ENCODE measurements at regions not wholly inside any gene's neighbourhood (a gene's known extent, or its start where the extent isn't known, plus 50 kb on each side); places are given as distances from the start of the nearest gene placed in this dataset.

DNA sequence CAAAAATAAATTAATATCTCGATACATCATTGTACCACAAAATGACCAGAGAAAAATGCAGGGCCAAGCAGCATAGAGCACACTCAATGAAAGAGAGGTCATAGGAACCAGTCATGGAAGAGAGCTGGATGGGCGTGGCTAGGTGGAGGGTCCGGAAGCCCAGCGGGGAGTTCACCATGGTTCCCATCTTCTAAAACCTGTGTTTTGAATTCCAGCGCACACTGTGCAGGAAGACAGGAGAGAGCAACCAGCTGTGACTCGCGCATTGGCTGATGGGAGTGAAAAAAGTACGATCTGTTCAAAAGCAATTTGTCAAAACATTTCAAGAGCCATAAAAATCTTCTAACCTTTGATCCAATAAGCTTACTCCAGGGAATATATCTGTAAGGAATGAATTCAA is 125.2 kb upstream of the NANOS1 start:
- H3K4me1 Mint-ChIP-seq, result no peaks in the 10 kb centered on the region
- peaks cover 3 to 15% (median 4%) of the 10 kb centered on the region in 3 donors for H3K27me3 Mint-ChIP-seq (ENCODE audit: low read depth in 3 of 3)
- peaks cover 0 to 4% (median 1%) of the 10 kb centered on the region in 6 donors for H3K9me3 Mint-ChIP-seq
- no peaks in the 10 kb centered on the region for H3K36me3 Mint-ChIP-seq
- H3K27ac Mint-ChIP-seq, result no peak overlapping the region
- H3K4me3 Mint-ChIP-seq, result no peak overlapping the region
- no peak for DNase-seq

DNA sequence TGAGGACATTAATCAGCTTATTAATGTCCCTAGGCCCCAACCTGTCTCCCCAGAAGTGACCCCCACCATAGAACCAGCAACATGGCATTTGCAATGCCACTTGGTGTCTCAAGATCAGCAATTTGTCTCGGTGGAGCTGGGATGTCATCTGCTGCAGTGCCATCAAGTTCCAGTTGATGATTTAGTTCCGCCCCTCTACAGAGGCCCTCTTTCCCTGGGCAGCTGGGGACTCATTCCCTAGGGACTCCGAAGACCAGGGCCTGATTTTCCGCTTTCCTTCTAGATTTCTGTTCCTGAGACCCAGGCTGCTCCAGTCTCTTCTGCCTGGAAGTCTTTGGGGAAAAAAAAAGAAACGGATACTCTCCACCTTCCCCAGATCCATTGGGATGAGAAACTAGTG is 122.5 kb upstream of the NANOS1 start:
- Mint-ChIP-seq H3K36me3 (no peaks in the 10 kb centered on the region), H3K4me1 (no peaks in the 10 kb centered on the region), H3K4me3 (no peak overlapping the region), H3K9me3 (peaks cover 0 to 4% (median 0%) of the 10 kb centered on the region in 6 donors), H3K27ac (no peak overlapping the region), H3K27me3 (ENCODE audit: low read depth in 3 of 3) (peaks cover 6 to 12% (median 6%) of the 10 kb centered on the region in 3 donors)
- no peak for DNase-seq

DNA sequence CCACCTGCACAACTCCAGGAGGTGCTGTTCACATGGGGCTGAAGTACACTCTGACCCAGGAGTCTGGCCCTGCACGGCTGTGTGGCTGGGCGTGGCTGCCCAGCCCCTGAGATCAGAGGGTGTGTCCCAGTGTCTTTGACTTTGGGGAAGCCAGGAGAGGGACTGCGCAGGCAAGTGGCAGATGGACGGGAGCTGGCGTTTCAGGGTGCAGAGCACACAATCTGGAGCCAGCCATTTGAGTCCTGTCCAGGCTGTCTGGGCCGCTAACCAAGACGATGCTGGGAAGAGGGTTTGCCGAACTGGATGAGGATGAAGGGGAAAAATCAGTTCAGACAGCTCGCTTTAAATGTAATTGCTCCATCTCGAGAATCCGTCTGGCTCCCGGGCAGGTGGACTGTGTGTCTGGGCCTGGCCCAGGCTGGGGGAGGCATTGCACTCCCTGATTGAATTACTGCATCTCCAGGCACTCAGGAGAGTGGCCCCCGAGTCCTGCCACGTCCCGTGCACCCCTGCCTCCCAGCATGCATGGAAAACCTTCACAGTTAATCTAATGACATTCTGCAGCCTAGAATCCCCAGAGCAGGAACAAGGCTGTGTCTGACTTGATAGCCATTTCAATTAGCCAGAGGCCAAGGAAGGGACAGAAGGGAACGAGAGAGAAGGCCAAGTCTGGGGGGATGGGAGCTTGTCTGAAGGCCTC is 120.8 kb upstream of the NANOS1 start:
- peaks cover 0 to 4% (median 0%) of the 10 kb centered on the region in 6 donors for H3K9me3 Mint-ChIP-seq
- no peaks in the 10 kb centered on the region for H3K36me3 Mint-ChIP-seq
- no peaks in the 10 kb centered on the region for H3K4me1 Mint-ChIP-seq
- no peak for DNase-seq
- no peak overlapping the region for H3K27ac Mint-ChIP-seq
- H3K4me3 Mint-ChIP-seq, result no peak overlapping the region
- H3K27me3 Mint-ChIP-seq (ENCODE audit: low read depth in 3 of 3), result peaks cover 6 to 12% (median 8%) of the 10 kb centered on the region in 3 donors

DNA sequence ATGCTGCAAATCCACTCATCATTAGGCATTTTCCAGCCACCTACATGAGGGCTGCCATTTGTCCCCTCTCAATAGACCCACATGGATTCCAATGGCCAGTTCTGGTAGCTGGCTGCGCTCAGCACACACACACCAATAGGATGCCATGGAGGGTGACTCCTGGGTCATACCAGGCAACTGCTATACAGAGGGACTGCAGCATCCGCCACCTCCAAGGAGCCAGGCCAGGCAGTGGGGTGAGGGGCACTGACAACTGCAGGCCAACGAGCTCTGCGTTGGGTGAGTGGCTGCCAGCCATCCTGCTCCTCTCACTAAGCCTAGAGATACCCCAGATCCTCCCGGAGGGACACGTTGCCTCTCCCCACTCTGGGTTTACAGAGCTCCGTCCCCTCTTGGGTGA is 118.8 kb upstream of the NANOS1 start:
- Mint-ChIP-seq H3K4me3 (no peak overlapping the region), H3K9me3 (peaks cover 0 to 1% (median 0%) of the 10 kb centered on the region in 6 donors), H3K4me1 (no peaks in the 10 kb centered on the region), H3K27me3 (ENCODE audit: low read depth in 3 of 3) (peaks cover 4 to 12% (median 8%) of the 10 kb centered on the region in 3 donors), H3K36me3 (no peaks in the 10 kb centered on the region), H3K27ac (no peak overlapping the region)
- DNase-seq, result no peak

DNA sequence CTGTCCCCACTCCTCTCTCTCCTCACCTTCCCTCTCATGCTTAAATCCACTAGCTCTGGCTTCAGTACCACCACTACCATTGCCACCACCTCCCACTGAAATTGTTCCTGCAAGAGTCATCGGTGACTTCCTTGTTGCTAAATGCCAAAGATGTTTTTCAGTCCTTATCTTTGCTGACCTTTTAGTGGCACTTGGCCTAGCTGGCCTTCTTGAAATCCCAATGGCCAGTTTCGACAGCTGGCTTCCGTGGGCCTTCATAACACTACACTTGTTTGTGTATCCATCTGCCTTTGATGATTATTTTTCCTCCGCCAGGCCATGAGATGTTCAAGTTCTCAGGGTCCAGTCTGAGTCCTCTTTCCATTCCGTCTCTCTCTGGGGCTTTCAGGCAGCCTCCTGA is 118.2 kb upstream of the NANOS1 start:
- Mint-ChIP-seq H3K36me3 (no peaks in the 10 kb centered on the region), H3K27me3 (ENCODE audit: low read depth in 3 of 3) (peaks cover 2 to 9% (median 8%) of the 10 kb centered on the region in 3 donors), H3K4me3 (no peak overlapping the region), H3K4me1 (no peaks in the 10 kb centered on the region), H3K27ac (no peak overlapping the region), H3K9me3 (peaks cover 0 to 1% (median 0%) of the 10 kb centered on the region in 6 donors)
- DNase-seq, result no peak

DNA sequence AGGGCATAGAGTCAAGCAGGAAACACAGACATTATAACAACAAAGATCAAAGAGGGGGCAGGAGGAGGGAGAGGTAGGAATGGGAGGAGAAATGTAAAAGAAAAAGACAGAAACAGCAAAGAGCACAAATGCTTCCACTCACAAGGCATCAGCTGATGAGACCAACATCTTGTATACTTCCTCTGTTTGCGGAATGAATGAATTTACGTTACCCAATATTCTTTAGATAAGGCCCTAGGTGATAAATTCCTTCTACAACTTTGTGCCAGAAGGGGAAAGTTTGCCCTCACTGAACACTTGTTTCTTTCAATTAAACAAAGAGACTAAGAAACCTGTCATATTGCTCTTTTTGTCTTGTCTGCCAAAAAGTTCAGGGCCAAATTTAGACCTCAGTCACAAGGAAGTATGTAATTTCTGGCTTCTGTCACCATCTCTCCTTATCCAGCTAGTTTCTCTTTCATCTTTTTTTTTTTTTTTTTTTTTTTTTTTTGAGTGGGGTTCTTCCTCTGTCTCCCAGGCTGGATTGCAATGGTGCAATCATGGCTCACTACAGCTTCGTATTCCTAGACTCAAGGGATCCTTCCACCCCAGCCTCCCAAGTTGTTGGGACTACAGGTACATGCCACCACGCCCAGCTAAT is 116.4 kb upstream of the NANOS1 start:
- H3K4me3 Mint-ChIP-seq, result no peak overlapping the region
- peaks cover 0 to 1% (median 0%) of the 10 kb centered on the region in 6 donors for H3K9me3 Mint-ChIP-seq
- H3K4me1 Mint-ChIP-seq, result no peaks in the 10 kb centered on the region
- no peaks in the 10 kb centered on the region for H3K36me3 Mint-ChIP-seq
- peaks cover 3 to 15% (median 8%) of the 10 kb centered on the region in 3 donors for H3K27me3 Mint-ChIP-seq (ENCODE audit: low read depth in 3 of 3)
- DNase-seq, result no peak
- no peak overlapping the region for H3K27ac Mint-ChIP-seq

DNA sequence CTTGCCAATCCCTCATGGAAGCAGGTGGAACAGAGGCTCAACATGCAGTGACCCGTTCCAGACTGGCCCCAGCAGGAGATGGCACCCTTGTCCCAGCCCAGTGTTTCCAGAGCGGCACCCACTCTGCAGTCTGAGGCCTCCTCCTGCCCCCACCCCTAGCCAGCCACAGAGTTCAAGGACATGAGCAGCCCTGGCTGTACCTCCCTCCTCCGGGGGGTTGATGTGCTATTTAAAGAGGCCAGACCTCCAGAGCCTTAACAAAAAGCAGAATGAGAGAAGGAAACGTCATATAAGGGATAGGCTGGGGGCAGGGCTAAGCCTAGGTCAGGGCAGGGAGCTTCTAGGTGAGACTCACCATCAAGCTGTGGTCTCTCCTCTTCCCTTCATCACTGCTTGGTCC is 115.7 kb upstream of the NANOS1 start:
- no peak overlapping the region for H3K4me3 Mint-ChIP-seq
- H3K36me3 Mint-ChIP-seq, result no peaks in the 10 kb centered on the region
- peaks cover 0 to 1% (median 0%) of the 10 kb centered on the region in 6 donors for H3K9me3 Mint-ChIP-seq
- no peak for DNase-seq
- peaks cover 3 to 14% (median 10%) of the 10 kb centered on the region in 3 donors for H3K27me3 Mint-ChIP-seq (ENCODE audit: low read depth in 3 of 3)
- no peak overlapping the region for H3K27ac Mint-ChIP-seq
- H3K4me1 Mint-ChIP-seq, result no peaks in the 10 kb centered on the region

DNA sequence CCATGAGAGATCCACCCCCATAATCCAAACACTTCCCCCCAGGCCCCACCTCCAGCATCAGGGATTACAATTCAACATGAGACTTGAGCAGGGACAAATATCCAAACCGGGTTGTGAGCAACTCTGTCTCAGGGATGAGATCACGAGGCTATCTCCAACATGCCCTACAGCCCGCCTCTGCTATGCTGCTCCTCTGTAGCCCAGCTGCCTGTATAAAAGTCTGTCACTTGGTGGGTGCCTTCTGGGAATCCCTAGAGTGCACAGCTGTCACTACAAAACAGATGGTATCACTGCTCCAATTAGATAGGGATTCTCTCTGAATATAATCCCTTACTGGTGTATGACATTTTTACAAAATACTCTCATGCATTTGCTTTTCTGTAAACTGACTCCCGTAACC is 114.9 kb upstream of the NANOS1 start:
- Mint-ChIP-seq H3K9me3 (no peaks in the 10 kb centered on the region), H3K36me3 (no peaks in the 10 kb centered on the region), H3K27ac (no peak overlapping the region), H3K4me1 (no peaks in the 10 kb centered on the region), H3K4me3 (no peak overlapping the region), H3K27me3 (ENCODE audit: low read depth in 3 of 3) (peaks cover 3 to 14% (median 10%) of the 10 kb centered on the region in 3 donors)
- DNase-seq, result no peak

DNA sequence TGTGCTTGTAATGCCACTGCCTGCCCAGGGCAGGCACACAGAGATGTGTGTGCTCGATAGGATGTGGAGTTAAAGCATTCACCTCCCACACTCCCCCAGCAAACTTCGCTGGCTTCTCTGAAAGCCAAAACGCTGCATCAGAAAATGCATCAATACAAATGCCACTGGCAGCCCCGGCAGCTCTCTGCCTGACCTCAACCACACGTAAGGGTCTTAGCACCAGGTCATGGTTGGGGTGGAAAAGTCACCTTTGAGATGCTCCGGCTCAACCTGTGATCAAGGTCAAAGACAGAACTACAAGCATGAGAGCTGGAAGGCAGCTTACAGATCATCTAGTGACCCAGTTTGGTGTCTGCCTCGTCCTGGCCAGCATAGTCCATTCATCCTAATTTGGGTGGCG is 114.4 kb upstream of the NANOS1 start:
- no peaks in the 10 kb centered on the region for H3K36me3 Mint-ChIP-seq
- H3K27ac Mint-ChIP-seq, result no peak overlapping the region
- no peaks in the 10 kb centered on the region for H3K4me1 Mint-ChIP-seq
- H3K4me3 Mint-ChIP-seq, result no peak overlapping the region
- no peak for DNase-seq
- peaks cover 3 to 14% (median 10%) of the 10 kb centered on the region in 3 donors for H3K27me3 Mint-ChIP-seq (ENCODE audit: low read depth in 3 of 3)
- H3K9me3 Mint-ChIP-seq, result no peaks in the 10 kb centered on the region

DNA sequence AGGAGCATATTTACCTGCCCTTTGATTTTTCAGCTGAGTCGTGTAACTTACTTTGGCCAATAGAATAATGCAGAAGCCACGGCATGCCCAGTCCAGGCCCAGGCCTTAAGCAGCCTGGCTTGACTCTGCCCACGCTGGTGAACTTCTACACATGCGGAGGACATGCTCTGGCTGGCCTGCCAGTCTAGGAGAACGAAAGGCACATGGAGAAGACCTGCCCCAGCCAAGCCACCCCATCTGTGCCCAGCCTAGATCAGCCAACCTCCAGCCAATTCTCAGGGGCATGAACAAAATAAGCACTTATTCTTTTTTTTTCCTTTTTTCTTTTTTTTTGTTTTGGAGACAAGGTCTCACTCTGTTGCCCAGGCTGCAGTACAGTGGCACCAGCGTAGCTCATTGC is 112.7 kb upstream of the NANOS1 start:
- Mint-ChIP-seq H3K4me1 (no peaks in the 10 kb centered on the region), H3K36me3 (no peaks in the 10 kb centered on the region), H3K4me3 (no peak overlapping the region), H3K27me3 (ENCODE audit: low read depth in 3 of 3) (peaks cover 3 to 22% (median 8%) of the 10 kb centered on the region in 3 donors), H3K27ac (no peak overlapping the region), H3K9me3 (no peaks in the 10 kb centered on the region)
- DNase-seq, result no peak

DNA sequence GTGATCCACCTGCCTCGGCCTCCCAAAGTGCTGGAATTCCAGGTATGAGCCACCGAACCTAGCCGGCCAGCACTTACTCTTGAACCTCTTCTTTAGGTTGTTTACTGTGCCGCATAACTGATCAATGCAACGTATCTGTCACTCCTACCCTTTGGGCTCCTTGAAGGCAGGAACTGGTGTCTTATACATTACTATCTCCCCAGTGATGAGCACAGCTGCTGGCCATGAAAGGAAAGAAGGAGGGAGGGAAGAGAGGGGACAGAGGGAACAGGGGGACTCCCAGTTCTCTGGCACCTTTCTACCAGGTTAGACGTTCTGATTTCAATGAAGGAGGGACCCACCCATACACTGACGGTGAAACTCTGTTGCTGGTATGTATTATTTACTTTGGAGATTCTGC is 111.8 kb upstream of the NANOS1 start:
- H3K4me1 Mint-ChIP-seq, result no peaks in the 10 kb centered on the region
- H3K36me3 Mint-ChIP-seq, result no peaks in the 10 kb centered on the region
- H3K27ac Mint-ChIP-seq, result no peak overlapping the region
- H3K27me3 Mint-ChIP-seq (ENCODE audit: low read depth in 3 of 3), result peaks cover 3 to 21% (median 7%) of the 10 kb centered on the region in 3 donors
- peaks cover 0 to 2% (median 0%) of the 10 kb centered on the region in 6 donors for H3K9me3 Mint-ChIP-seq
- DNase-seq, result no peak
- no peak overlapping the region for H3K4me3 Mint-ChIP-seq

DNA sequence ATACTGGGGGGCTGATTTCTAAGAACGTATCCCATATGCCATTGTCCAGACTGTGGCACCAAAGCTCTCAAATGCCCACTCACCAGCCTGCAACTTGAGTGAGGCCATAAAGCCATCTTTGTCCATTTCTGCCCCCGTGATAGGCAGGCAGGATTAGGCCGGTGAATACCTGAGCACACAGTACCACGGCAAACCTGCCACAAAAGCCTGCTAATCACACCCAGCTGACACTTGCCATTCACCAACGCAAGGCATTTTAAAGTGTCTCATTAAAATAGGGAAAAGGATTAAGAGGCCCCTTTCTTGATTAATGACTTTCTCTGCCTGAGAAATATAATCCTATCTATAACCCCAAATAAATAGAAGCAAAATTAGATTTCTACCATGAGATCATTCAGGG is 111.4 kb upstream of the NANOS1 start:
- H3K4me3 Mint-ChIP-seq, result peak overlapping the region in 1 of 5 donors; percentile 19

DNA sequence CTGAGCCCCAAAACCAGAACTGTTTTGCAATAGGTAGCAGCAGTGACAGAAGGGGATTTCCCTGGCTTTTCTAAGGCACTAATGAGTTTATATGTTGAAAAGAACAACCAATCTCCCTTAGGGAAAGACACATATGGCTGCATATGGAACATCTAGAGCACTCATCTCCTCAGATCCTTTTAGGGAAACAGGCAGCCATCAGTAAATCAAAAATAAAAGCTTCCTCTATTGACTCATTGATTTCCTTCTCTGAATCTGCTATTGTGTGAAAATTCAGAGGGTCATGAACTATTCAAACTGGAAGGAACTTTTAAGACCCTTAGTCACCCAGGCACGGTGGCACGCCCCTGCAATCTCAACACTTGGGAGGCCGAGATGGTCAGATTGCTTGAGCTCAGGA is 110.9 kb upstream of the NANOS1 start:
- H3K27me3 Mint-ChIP-seq (ENCODE audit: low read depth in 3 of 3), result peaks cover 3 to 18% (median 8%) of the 10 kb centered on the region in 3 donors
- no peak overlapping the region for H3K4me3 Mint-ChIP-seq
- no peaks in the 10 kb centered on the region for H3K4me1 Mint-ChIP-seq
- H3K9me3 Mint-ChIP-seq, result peaks cover 0 to 2% (median 0%) of the 10 kb centered on the region in 6 donors
- H3K27ac Mint-ChIP-seq, result no peak overlapping the region
- no peaks in the 10 kb centered on the region for H3K36me3 Mint-ChIP-seq
- DNase-seq, result no peak

More for the DNA sequence above, 111.4 kb upstream of the NANOS1 start:
- Mint-ChIP-seq H3K27ac (no peak overlapping the region), H3K27me3 (ENCODE audit: low read depth in 3 of 3) (peaks cover 3 to 20% (median 6%) of the 10 kb centered on the region in 3 donors), H3K9me3 (peaks cover 0 to 2% (median 0%) of the 10 kb centered on the region in 6 donors), H3K4me1 (no peaks in the 10 kb centered on the region), H3K36me3 (no peaks in the 10 kb centered on the region)
- no peak for DNase-seq

DNA sequence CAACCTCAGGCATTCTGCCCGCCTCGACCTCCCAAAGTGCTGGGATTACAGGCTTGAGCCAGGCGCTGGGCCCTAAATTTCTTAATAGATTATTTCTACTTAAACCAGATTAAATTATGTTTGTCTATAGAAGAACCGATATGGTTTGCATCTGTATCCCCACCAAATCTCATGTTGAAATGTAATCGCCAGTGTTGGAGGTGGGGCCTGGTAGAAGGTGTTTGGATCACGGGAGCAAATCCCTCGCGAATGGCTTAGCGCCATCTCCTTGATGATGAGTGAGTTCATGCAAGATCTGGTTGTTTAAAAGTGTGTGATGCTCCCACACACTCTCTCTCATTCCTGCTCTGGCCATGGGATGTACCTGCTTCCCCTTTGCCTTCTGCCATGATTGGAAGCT is 109.3 kb upstream of the NANOS1 start:
- no peaks in the 10 kb centered on the region for H3K36me3 Mint-ChIP-seq
- peaks cover 0 to 2% (median 0%) of the 10 kb centered on the region in 6 donors for H3K9me3 Mint-ChIP-seq
- H3K27ac Mint-ChIP-seq, result no peak overlapping the region
- no peaks in the 10 kb centered on the region for H3K4me1 Mint-ChIP-seq
- no peak for DNase-seq
- no peak overlapping the region for H3K4me3 Mint-ChIP-seq
- peaks cover 3 to 18% (median 10%) of the 10 kb centered on the region in 3 donors for H3K27me3 Mint-ChIP-seq (ENCODE audit: low read depth in 3 of 3)
